ENCODE measurements at regions not wholly inside any gene's neighbourhood (a gene's known extent, or its start where the extent isn't known, plus 50 kb on each side); places are given as distances from the start of the nearest gene placed in this dataset.

GRCh38 chr1:48109390-48110013 lies 112.3 kb upstream of the TRABD2B start:
- no peaks in the 10 kb centered on the region for H3F3A ChIP-seq (ENCODE audit: insufficient read depth, low read length)
- no peaks in the 10 kb centered on the region for H3K4me1 ChIP-seq (ENCODE audit: insufficient read depth, low read length, severe bottlenecking)
- no peak overlapping the region for H3K9ac ChIP-seq (ENCODE audit: low read length)
- H3K9me2 ChIP-seq (ENCODE audit: low read depth, low read length): no peaks in the 10 kb centered on the region
- no peaks in the 10 kb centered on the region for H3K79me2 ChIP-seq (ENCODE audit: insufficient read depth, low read length)
- H3K4me2 ChIP-seq (ENCODE audit: low read length): no peak overlapping the region
- H3K27me3 ChIP-seq (ENCODE audit: insufficient read depth, low read length): no peaks in the 10 kb centered on the region
- TF ChIP-seq EZH2 (IDR thresholded peaks at IDR 0.05; ENCODE audit: borderline replicate concordance, low read length) (no peak), CTCF (IDR thresholded peaks at IDR 0.05; ENCODE audit: low read length) (peak; percentile 87)
- H2AFZ ChIP-seq (ENCODE audit: low read length): no peak overlapping the region
- no peaks in the 10 kb centered on the region for H3K36me3 ChIP-seq (ENCODE audit: insufficient read depth, low read length)
- H3K4me3 ChIP-seq (ENCODE audit: low read depth, low read length, poor library complexity, severe bottlenecking): no peak overlapping the region
- no peaks in the 10 kb centered on the region for H4K20me1 ChIP-seq (ENCODE audit: insufficient read depth, low read length)
- no peaks in the 10 kb centered on the region for H3K9me3 ChIP-seq (ENCODE audit: low read length)
- H3K27ac ChIP-seq (ENCODE audit: low read depth, low read length, poor library complexity, severe bottlenecking): no peak overlapping the region

- H3K4me3 ChIP-seq (ENCODE audit: low read depth, low read length, poor library complexity, severe bottlenecking): no peak overlapping the region
- no peaks in the 10 kb centered on the region for H3K9me3 ChIP-seq (ENCODE audit: low read length)
- no peaks in the 10 kb centered on the region for H3K4me1 ChIP-seq (ENCODE audit: insufficient read depth, low read length, severe bottlenecking)
- no peak overlapping the region for H2AFZ ChIP-seq (ENCODE audit: low read length)
- H3K27me3 ChIP-seq (ENCODE audit: insufficient read depth, low read length): no peaks in the 10 kb centered on the region
- no peaks in the 10 kb centered on the region for H4K20me1 ChIP-seq (ENCODE audit: insufficient read depth, low read length)
- no peaks in the 10 kb centered on the region for H3K9me2 ChIP-seq (ENCODE audit: low read depth, low read length)
- no peak overlapping the region for H3K27ac ChIP-seq (ENCODE audit: low read depth, low read length, poor library complexity, severe bottlenecking)
- TF ChIP-seq CTCF (IDR thresholded peaks at IDR 0.05; ENCODE audit: low read length): no peak
- TF ChIP-seq EZH2 (IDR thresholded peaks at IDR 0.05; ENCODE audit: borderline replicate concordance, low read length): no peak
- H3K36me3 ChIP-seq (ENCODE audit: insufficient read depth, low read length): no peaks in the 10 kb centered on the region
- no peaks in the 10 kb centered on the region for H3F3A ChIP-seq (ENCODE audit: insufficient read depth, low read length)
- no peaks in the 10 kb centered on the region for H3K79me2 ChIP-seq (ENCODE audit: insufficient read depth, low read length)
- H3K4me2 ChIP-seq (ENCODE audit: low read length): no peak overlapping the region
- no peak overlapping the region for H3K9ac ChIP-seq (ENCODE audit: low read length)
Measured at GRCh38 chr1:48107516-48107915, 110.3 kb upstream of the TRABD2B start.

- Histone ChIP-seq H3K36me3 (ENCODE audit: insufficient read depth, low read length) (no peaks in the 10 kb centered on the region), H3K27ac (ENCODE audit: low read depth, low read length, poor library complexity, severe bottlenecking) (no peak overlapping the region), H4K20me1 (ENCODE audit: insufficient read depth, low read length) (no peaks in the 10 kb centered on the region), H3K4me2 (ENCODE audit: low read length) (no peak overlapping the region), H3K79me2 (ENCODE audit: insufficient read depth, low read length) (no peaks in the 10 kb centered on the region), H3K9me2 (ENCODE audit: low read depth, low read length) (no peaks in the 10 kb centered on the region), H3K4me3 (ENCODE audit: low read depth, low read length, poor library complexity, severe bottlenecking) (no peak overlapping the region), H3F3A (ENCODE audit: insufficient read depth, low read length) (no peaks in the 10 kb centered on the region), H3K4me1 (ENCODE audit: insufficient read depth, low read length, severe bottlenecking) (no peaks in the 10 kb centered on the region), H2AFZ (ENCODE audit: low read length) (no peak overlapping the region), H3K9me3 (ENCODE audit: low read length) (no peaks in the 10 kb centered on the region), H3K9ac (ENCODE audit: low read length) (no peak overlapping the region), H3K27me3 (ENCODE audit: insufficient read depth, low read length) (no peaks in the 10 kb centered on the region)
- TF ChIP-seq EZH2 (IDR thresholded peaks at IDR 0.05; ENCODE audit: borderline replicate concordance, low read length): no peak
- no peak for TF ChIP-seq CTCF (IDR thresholded peaks at IDR 0.05; ENCODE audit: low read length)
Measured at GRCh38 chr1:48106049-48106448, 108.9 kb upstream of the TRABD2B start.

Measured in OCI-LY1 (cell line).